ENCODE measurements at regions not wholly inside any gene's neighbourhood (a gene's known extent, or its start where the extent isn't known, plus 50 kb on each side); places are given as distances from the start of the nearest gene placed in this dataset.

- TF ChIP-seq CTCF (conservative IDR thresholded peaks at IDR 0.05; ENCODE audit: low read depth in 2 of 2): no peak
- TF ChIP-seq CREB1 (CRISPR knock-in tag; IDR thresholded peaks at IDR 0.05; ENCODE audit: low read depth): no peak
- no peak for TF ChIP-seq ZNF114 (CRISPR knock-in tag; IDR thresholded peaks at IDR 0.05)
- no peak for TF ChIP-seq REST (IDR thresholded peaks at IDR 0.05; ENCODE audit: unreplicated experiment)
- TF ChIP-seq EZH2 (IDR thresholded peaks at IDR 0.05; ENCODE audit: low read depth, unreplicated experiment): no peak
- TF ChIP-seq POLR2AphosphoS5 (IDR thresholded peaks at IDR 0.05; ENCODE audit: low read depth): no peak
- no peak for TF ChIP-seq EZH2phosphoT487 (IDR thresholded peaks at IDR 0.05; ENCODE audit: unreplicated experiment)
- no peak for TF ChIP-seq JUNB (IDR thresholded peaks at IDR 0.05; ENCODE audit: unreplicated experiment)
- no peak for TF ChIP-seq NANOG (IDR thresholded peaks at IDR 0.05; ENCODE audit: borderline replicate concordance)
- TF ChIP-seq ETS1 (IDR thresholded peaks at IDR 0.05): no peak
- no peak for TF ChIP-seq STAT1 (IDR thresholded peaks at IDR 0.05; ENCODE audit: unreplicated experiment)
Observed at GRCh38 chr22:48835364-48835763, 992.3 kb downstream of the BRD1 start.

Data from GM23338 (cell line).